Left ventricle myocardium inferior (tissue), 1 donor: ENCODE measurements at regions not wholly inside any gene's neighbourhood (a gene's known extent, or its start where the extent isn't known, plus 50 kb on each side); places are given as distances from the start of the nearest gene placed in this dataset.

Experiments used
- DNase-seq: peaks from one replicate; pipeline ENCODE4 v3.0.0-alpha.2; 2020
- H3K27ac ChIP-seq: fragments of 200-600 bp; replicated peaks from 2 replicates; pipeline ENCODE4 v1.8.0; 2021
- H3K27me3 ChIP-seq: fragments of 200-600 bp; 2 replicates; pipeline ENCODE4 v1.8.0; 2021; ENCODE audit warnings: low read depth
- H3K36me3 ChIP-seq: fragments of 200-600 bp; 2 replicates; pipeline ENCODE4 v1.8.0; 2021
- H3K4me1 ChIP-seq: fragments of 200-600 bp; 2 replicates; pipeline ENCODE4 v1.8.0; 2021
- H3K4me3 ChIP-seq: fragments of 200-600 bp; 2 replicates; pipeline ENCODE4 v1.8.0; 2021; ENCODE audit warnings: mild to moderate bottlenecking, moderate library complexity
- H3K9me3 ChIP-seq: fragments of 200-600 bp; replicated peaks from 2 replicates; pipeline ENCODE4 v1.8.0; 2021
- CTCF ChIP-seq: fragments of 200-600 bp; IDR thresholded peaks from 2 replicates; pipeline ENCODE4 v1.8.0; 2021; ENCODE audit warnings: antibody characterized with exemption, mild to moderate bottlenecking, borderline replicate concordance
- intact Hi-C: fragments of 100-400 bp; cut with micrococcal nuclease; formaldehyde crosslinking; loops from one replicate; pipeline ENCODE4 v1.11.0; 2022
- donor health status: DM: no; HTN: yes; CAD: no; lungs with severe emphysema.

- Histone ChIP-seq H3K4me1 (no peaks in the 10 kb centered on the region), H3K9me3 (peaks cover 6% of the 10 kb centered on the region), H3K27me3 (peaks cover 23% of the 10 kb centered on the region), H3K27ac (no peak overlapping the region), H3K36me3 (no peaks in the 10 kb centered on the region), H3K4me3 (no peak overlapping the region)
- intact Hi-C loops: no loop called here
- DNase-seq: no peak
- TF ChIP-seq CTCF: no peak
Observed at GRCh38 chr20:22916021-22916842, 118.9 kb upstream of the SSTR4 start.

- Histone ChIP-seq H3K27me3 (peaks cover 18% of the 10 kb centered on the region), H3K9me3 (no peaks in the 10 kb centered on the region), H3K36me3 (no peaks in the 10 kb centered on the region), H3K4me1 (no peaks in the 10 kb centered on the region), H3K4me3 (no peak overlapping the region), H3K27ac (no peak overlapping the region)
- DNase-seq: no peak
- intact Hi-C loops: no loop called here
- TF ChIP-seq CTCF: no peak
Observed at GRCh38 chr20:22918286-22918983, 116.7 kb upstream of the SSTR4 start.

GRCh38 chr20:22920898-22921297 is 114.2 kb upstream of the SSTR4 start:
- Histone ChIP-seq H3K36me3 (no peaks in the 10 kb centered on the region), H3K9me3 (no peaks in the 10 kb centered on the region), H3K4me1 (peaks cover 7% of the 10 kb centered on the region), H3K4me3 (no peak overlapping the region), H3K27me3 (peaks cover 16% of the 10 kb centered on the region), H3K27ac (no peak overlapping the region)
- intact Hi-C loops: no loop called here
- DNase-seq: no peak
- no peak for TF ChIP-seq CTCF

- no peak for TF ChIP-seq CTCF
- Histone ChIP-seq H3K9me3 (no peaks in the 10 kb centered on the region), H3K36me3 (no peaks in the 10 kb centered on the region), H3K4me1 (peaks cover 7% of the 10 kb centered on the region), H3K4me3 (no peak overlapping the region), H3K27ac (no peak overlapping the region), H3K27me3 (peaks cover 24% of the 10 kb centered on the region)
- DNase-seq: no peak
- intact Hi-C loops: no loop called here
Observed at GRCh38 chr20:22921595-22922421, 113.3 kb upstream of the SSTR4 start.

GRCh38 chr20:22922987-22923386 is 112.1 kb upstream of the SSTR4 start:
- Histone ChIP-seq H3K27ac (no peak overlapping the region), H3K9me3 (no peaks in the 10 kb centered on the region), H3K4me3 (no peak overlapping the region), H3K4me1 (peaks cover 7% of the 10 kb centered on the region), H3K27me3 (peaks cover 35% of the 10 kb centered on the region), H3K36me3 (no peaks in the 10 kb centered on the region)
- no peak for DNase-seq
- intact Hi-C loops: no loop called here
- no peak for TF ChIP-seq CTCF
